HG03354 (cell line): ENCODE measurements at regions not wholly inside any gene's neighbourhood (a gene's known extent, or its start where the extent isn't known, plus 50 kb on each side); places are given as distances from the start of the nearest gene placed in this dataset.
A peak's percentile ranks its signal among the peaks of the same experiment; 100 is the strongest.

Experiments used
- ATAC-seq: cut with Tn5 transposase; IDR thresholded peaks from one replicate; pipeline ENCODE4 v1.9.1; 2021; ENCODE audit warnings: mild to moderate bottlenecking; ENCODE audit not compliant: unreplicated experiment, poor library complexity, severe bottlenecking

DNA sequence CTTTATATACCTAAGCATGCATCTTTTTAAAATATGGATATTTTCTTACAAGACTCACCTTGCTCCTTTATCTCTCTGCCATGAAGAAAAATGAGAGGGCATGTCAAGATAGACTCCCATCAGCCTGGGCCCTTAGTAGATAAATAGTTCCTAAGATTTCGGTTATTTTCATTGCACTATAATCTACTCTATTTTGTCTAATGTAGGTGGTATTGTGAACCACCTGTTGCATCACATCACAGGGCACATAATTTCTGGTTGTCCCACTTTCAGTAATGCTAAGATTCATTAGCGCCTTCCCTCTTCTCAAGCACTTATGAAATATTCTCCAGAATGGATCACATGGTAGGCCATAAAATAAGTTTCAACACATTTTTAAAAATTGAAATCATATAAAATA lies 202.5 kb upstream of the ADRA1B start:
- ATAC-seq: no peak

GRCh38 chr5:159725475-159725874 lies 190.8 kb upstream of the ADRA1B start:
- ATAC-seq: no peak

- no peak for ATAC-seq
Measured at GRCh38 chr5:159727167-159727566, 189.1 kb upstream of the ADRA1B start.

DNA sequence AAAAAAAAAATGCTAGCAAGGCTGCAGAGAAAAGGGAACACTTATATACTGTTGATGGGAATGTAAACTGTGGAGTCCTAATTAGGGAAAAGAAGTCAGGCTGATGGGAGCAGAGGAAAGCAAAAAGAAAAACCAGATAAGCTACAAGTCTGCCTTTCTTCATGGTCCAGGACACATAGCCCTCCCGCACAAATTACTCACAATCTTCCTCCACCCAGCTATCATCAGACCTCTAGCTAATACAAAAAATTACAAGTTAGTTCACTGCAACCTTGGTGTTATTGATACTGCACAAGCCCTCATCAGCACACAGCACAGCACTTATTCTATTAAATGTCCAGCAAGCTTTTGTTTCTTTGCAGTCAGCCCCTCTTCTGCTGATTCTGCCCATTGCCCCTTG lies 186.0 kb upstream of the ADRA1B start:
- ATAC-seq: no peak

DNA sequence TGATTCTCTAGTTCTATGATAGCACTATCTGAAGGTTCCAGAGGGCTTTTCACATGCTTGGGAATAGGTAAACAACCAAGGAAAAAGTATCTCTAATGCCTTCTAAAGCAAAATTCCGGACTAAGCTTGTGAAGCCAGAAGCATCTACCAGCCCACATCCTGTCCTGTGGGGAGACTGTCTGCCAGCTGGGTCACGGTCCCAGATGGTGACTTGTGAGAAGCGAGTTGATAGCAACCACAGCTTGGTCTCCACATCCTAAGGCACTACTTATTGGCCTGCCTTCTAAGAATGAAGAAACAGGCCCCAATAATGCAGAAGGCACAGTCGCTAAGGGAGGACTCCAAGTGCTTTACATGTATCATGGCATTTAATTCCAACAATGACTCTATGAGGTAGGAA lies 184.1 kb upstream of the ADRA1B start:
- peak; percentile 45 for ATAC-seq

GRCh38 chr5:159734366-159734765 lies 181.9 kb upstream of the ADRA1B start:
- peak; percentile 58 for ATAC-seq

DNA sequence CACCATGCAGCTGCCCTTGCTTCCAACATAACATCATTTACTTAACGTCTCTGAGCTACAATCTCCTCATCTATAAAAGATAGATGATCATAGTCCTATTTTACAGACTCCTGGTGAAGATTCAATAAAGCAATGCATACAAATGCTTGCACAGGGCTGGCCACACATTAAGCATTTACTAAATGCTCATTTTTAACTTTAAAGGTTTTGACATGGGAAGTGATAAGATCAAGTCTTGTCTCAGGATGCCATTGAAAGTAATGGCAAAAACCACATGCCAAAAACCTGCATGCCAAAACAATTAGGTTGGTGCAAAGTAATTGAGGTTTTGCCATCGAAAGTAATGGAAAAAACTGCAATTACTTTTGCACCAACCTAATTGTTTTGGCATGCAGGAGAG lies 181.2 kb upstream of the ADRA1B start:
- ATAC-seq: no peak

GRCh38 chr5:159735749-159736660 lies 180.3 kb upstream of the ADRA1B start:
- no peak for ATAC-seq

GRCh38 chr5:159736844-159737243 lies 179.4 kb upstream of the ADRA1B start:
- ATAC-seq: no peak

- ATAC-seq: no peak
Measured at GRCh38 chr5:159737263-159737662, 179.0 kb upstream of the ADRA1B start.

GRCh38 chr5:159741829-159742322 lies 174.4 kb upstream of the ADRA1B start:
- ATAC-seq: no peak

DNA sequence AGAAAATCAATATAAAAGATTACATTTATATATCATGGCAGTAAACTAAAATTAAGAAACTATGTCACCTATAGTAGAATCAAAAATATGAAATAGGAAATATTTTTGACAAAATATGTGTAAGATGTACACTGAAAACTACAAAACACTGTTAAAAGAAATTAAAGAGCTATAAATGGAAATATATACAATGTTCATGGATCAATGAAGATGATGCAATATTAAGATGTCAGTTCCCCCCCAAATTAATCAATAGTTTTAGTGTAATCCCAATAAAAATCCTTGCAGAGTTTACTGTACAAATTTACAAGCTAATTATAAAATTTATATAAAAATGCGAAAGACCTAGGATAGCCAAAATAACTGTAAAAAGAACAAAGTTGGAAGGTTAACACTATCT lies 173.0 kb upstream of the ADRA1B start:
- no peak for ATAC-seq

DNA sequence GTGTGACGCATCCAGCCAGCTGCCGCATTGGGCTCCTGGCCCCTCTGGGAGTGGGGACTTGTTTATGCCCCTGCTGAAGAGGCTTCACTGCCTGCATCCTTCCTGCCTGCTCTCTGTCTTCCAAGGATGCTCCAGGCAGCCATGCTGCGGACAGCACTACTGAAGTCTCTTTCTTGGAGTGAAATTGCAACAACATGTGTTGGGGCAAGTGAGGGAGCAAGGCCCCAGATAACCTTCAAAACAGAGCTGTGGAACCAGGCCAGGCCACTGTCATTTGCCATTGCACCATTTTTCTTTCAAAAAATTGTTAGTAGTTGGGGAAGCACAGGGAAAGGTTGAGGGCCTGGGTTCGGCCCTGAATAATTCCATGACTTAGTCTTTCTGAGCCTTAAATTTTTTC lies 169.6 kb upstream of the ADRA1B start:
- ATAC-seq: no peak

DNA sequence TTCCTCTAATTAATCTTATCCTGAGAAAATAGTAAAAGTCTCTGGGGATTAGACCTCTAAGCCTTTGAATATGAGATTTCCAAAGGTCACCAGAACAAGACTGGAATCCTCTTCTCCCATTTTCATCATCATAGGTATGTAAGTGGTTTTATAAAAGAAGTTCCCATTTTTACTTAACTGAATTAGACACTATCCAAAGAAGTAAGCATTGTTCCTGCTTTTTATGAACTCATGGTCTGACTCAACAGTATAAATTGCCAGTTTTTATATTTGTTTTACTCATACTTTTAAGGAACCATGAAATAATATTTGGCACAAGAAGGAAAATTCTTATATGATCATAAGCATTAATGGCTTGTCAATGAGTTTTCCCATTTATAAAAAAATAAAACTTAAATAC lies 167.1 kb upstream of the ADRA1B start:
- ATAC-seq: no peak

DNA sequence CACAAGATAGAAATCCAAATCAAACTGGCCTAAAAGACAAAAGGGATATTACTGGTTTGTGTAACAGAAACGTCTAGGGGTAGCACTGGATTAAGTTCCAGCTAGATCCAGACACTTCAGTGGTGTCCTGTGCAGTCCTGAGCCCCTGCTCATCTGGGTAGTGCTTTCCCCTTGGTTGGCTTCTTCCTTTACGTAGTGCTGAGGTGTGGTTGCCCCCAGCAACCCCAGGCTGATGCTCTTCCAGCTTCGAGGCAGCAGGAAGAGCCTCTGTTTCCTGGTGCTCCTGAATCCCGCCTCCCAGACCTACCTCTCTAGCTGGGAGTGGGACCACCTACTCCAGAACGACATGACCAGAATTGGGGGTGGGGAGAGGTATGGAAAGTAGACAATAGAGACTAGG lies 166.1 kb upstream of the ADRA1B start:
- ATAC-seq: no peak

- ATAC-seq: no peak
Measured at GRCh38 chr5:159751459-159751858, 164.8 kb upstream of the ADRA1B start.

- no peak for ATAC-seq
Measured at GRCh38 chr5:159752622-159753275, 163.5 kb upstream of the ADRA1B start.

DNA sequence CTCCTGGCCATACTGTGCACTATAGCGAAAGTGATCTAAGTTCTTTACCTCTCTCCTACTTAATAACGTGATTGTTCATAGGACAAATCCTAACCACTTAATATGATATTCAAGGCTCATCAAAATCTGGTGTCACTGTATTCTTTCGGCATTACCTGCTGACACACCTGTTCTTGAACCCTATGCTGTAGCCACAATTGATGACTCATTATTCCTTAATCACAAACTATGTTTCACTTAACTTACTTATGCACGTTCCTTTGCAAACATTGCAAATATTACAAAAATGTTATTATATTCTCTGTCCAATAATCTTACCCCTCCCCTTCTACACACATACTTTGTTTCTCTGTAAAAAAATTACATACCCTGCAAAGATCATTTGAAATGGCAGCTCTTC lies 158.1 kb upstream of the ADRA1B start:
- ATAC-seq: no peak

DNA sequence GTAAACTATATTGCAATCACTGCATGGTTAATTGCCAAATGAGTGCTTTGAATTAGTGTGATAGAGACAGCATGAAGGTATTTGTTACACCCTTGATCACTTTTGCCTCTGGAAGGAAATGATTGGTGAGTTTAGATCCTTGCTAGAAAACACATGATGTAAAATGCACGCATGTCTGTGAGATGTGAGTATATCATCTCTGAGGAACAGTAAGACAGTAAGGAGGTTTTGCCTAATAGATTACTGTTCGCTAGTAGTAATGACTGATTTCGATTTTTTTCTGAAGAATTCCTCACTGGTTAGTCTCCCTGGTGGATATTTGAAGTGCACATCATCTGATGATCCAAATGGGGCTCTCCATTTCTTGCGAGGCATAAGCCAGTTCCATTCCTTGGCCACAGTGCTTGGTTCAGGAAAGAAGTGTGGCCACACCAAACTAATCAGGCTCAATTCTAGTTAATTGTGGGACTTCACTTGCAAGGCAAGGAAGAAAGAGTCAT lies 156.4 kb upstream of the ADRA1B start:
- no peak for ATAC-seq

DNA sequence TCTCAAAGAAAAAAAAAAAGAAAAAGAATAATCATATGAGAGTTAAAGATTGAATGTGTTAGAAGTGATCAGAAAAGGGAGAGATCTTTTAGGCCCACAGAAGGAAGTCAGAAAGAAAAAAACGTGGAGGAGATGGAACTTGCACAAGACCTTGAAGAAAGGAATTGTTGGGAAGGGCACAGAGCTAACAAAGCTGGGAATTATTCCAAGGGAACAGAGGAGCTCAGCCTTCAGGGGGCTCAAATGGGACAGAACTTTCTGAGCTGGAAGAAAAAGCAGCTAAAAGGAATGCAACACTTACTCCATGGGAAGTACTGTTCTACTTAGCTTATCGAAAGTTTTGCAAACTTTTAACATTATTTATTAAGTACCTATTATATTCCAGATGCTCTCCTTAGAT lies 153.4 kb upstream of the ADRA1B start:
- ATAC-seq: no peak

DNA sequence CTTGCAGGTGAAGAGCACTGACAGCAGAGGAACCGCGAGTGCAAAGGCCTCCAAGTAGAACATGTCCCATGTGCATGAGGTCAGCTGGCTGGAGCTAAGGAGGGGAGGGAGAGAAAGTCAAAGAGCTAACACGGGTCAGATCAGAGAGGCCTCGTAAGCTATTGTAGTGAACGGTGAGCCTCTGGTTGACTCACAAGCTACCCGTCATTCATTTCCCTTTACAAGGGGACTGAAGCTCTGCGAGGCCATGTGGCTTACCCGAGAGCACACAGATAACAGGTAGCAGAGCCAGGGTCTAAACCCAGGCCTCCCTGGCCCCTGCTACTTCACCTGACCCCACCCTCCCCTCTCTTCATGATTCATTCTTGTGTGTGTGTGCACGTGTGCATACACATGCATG lies 152.7 kb upstream of the ADRA1B start:
- no peak for ATAC-seq
